Coronary artery (tissue), 2 donors: ENCODE measurements at regions not wholly inside any gene's neighbourhood (a gene's known extent, or its start where the extent isn't known, plus 50 kb on each side); places are given as distances from the start of the nearest gene placed in this dataset.

Source experiments
- DNase-seq: peaks from one replicate; pipeline ENCODE4 v3.0.0-alpha.2; 2017; ENCODE audit warnings: low spot score
- H3K27ac ChIP-seq, 2 donors: fragments of 200-600 bp; sonication (generic); one replicate each; pipeline ENCODE4 v1.5.1; 2016 to 2019
- H3K4me3 ChIP-seq: fragments of 200-600 bp; sonication (generic); 2 replicates; pipeline ENCODE4 v1.5.1; 2016; ENCODE audit warnings: mild to moderate bottlenecking, moderate library complexity
- CTCF ChIP-seq: fragments of 200-600 bp; sonication (generic); IDR thresholded peaks from one replicate; pipeline ENCODE4 v1.5.1; 2019; ENCODE audit warnings: antibody characterized with exemption

- H3K27ac ChIP-seq, result no peak overlapping the region
These were observed 646.2 kb upstream of the GRM3 start for GRCh38 chr7:85997515-85997914.

GRCh38 chr7:85995101-85995500 is 648.6 kb upstream of the GRM3 start:
- no peak for TF ChIP-seq CTCF
- DNase-seq, result no peak
- H3K27ac ChIP-seq, result no peak overlapping the region
- H3K4me3 ChIP-seq, result no peak overlapping the region

More at GRCh38 chr7:85997515-85997914, 646.2 kb upstream of the GRM3 start:
- no peak overlapping the region for H3K4me3 ChIP-seq
- no peak for DNase-seq
- TF ChIP-seq CTCF, result no peak

- Histone ChIP-seq H3K4me3 (no peak overlapping the region), H3K27ac (no peak overlapping the region)
- DNase-seq, result no peak
- TF ChIP-seq CTCF, result no peak
These were observed 663.0 kb upstream of the GRM3 start for GRCh38 chr7:85980740-85981139.

- Histone ChIP-seq H3K27ac (no peak overlapping the region), H3K4me3 (no peak overlapping the region)
- no peak for TF ChIP-seq CTCF
- no peak for DNase-seq
These were observed 669.5 kb upstream of the GRM3 start for GRCh38 chr7:85974176-85974575.

GRCh38 chr7:85972504-85973141 is 671.1 kb upstream of the GRM3 start:
- Histone ChIP-seq H3K4me3 (no peak overlapping the region), H3K27ac (no peak overlapping the region)
- DNase-seq, result no peak
- TF ChIP-seq CTCF, result no peak

- TF ChIP-seq CTCF, result no peak
- DNase-seq, result no peak
- Histone ChIP-seq H3K27ac (no peak overlapping the region), H3K4me3 (no peak overlapping the region)
These were observed 688.7 kb upstream of the GRM3 start for GRCh38 chr7:85954961-85955360.

- no peak for DNase-seq
- H3K27ac ChIP-seq, result no peak overlapping the region
- H3K4me3 ChIP-seq, result no peak overlapping the region
- TF ChIP-seq CTCF, result no peak
These were observed 692.8 kb upstream of the GRM3 start for GRCh38 chr7:85950871-85951270.
